ENCODE measurements at regions not wholly inside any gene's neighbourhood (a gene's known extent, or its start where the extent isn't known, plus 50 kb on each side); places are given as distances from the start of the nearest gene placed in this dataset.

DNA sequence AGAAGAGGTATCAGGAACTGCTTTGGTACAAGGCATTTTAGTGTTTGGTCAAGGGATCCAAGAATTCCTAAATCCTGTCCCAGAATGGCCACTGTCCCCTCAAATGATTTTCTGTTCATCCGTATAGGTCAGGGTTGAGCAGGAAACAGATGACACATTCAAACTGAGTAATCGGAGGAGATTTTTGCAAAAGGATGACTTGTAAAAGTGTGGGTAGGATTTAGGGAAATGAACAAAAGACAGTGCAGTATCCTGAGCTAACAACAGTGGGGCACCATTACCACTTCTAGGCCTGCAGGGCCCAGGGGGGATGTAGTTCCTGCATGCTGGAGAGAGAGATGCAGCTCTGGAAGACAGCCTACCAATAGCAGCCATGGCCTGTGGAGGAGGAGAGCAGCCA, 290.1 kb downstream of the ZSWIM6 start:
- no peak for DNase-seq (ENCODE audit: low spot score)
- FAIRE-seq, result no peak

- no peak for FAIRE-seq
- DNase-seq (ENCODE audit: low spot score), result no peak
Observed at GRCh38 chr5:61623401-61624069, 291.5 kb downstream of the ZSWIM6 start.

DNA sequence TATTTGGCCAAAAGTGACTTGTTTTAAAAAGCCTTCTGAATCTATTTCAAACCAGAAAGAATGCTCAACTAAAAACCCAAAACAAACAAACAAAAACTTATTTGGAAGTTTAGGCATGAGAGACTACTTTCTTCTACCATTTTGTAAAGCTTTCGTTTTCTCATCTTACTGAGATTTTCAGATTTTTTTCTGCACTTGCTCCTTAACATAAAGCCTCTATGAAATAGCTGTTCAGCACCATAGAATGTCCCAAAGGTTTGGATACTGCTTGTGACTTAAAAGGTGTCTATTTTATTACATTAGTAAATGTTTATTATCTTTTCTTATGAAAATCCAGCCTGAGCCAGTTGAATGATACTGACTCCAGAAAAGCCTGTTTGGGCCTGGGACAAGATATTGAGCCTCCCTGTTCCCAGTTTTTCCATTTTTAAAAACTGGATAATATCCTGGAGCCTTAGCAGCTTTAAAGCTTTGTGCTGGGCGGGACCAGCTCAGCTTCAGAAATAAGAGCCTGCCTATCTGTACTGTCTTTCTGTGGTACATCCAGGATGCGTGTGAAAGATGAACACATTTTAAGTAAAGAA, 292.6 kb downstream of the ZSWIM6 start:
- FAIRE-seq (no peak), DNase-seq (ENCODE audit: low spot score) (no peak)

- DNase-seq (ENCODE audit: low spot score), result no peak
- no peak for FAIRE-seq
Observed at GRCh38 chr5:61625137-61625561, 293.1 kb downstream of the ZSWIM6 start.

GRCh38 chr5:61625681-61626621, 293.9 kb downstream of the ZSWIM6 start:
- FAIRE-seq, result no peak
- no peak for DNase-seq (ENCODE audit: low spot score)

DNA sequence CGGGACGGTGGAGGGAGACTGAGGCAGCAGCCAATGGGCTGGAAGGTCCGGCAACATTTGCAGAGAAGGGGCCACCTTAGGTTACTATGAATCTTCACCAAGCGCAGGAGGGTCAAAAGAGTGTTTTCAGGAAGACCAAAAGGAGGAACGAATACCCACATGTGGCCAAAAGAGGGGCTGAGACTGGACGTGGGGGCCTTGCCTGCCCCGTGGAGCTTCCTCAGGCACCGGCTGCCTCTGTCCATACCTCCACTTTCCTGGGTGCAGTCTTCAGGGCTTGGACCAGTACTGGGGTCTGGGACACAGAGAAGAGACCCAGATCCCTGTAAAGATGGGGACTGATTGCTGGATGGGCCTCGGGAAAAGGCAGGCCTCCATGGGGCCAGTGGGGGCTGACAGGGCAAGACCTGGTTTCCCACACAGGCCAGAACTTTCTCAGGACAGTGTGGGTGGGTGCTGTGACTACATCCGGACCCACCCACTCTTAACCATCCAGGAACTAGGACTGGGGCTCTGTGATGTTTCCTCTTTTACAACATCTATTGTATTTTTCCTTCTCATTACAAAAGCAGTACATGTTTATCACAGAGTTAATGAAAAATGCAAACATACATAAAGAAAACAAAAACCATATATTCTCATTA, 294.7 kb downstream of the ZSWIM6 start:
- FAIRE-seq (no peak), DNase-seq (ENCODE audit: low spot score) (no peak)

DNA sequence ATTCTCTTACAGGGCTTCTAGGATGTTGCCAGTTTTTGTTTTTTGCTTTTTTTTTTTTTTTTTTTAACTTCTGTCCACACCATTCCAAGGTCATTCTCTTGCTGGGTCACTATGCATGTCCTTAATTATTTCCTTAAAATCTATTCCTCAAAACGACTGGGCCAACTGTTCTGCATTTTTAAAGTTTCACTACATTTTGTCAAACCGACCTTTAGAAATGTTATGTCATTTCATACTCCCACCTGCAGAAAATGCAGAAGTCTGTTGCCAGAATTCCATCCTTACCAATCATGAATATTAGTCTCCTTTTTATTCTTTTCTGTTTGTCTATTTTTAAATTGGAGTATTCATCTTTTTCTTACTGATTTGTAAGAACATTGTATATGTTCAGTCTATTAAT, 295.5 kb downstream of the ZSWIM6 start:
- FAIRE-seq (no peak), DNase-seq (ENCODE audit: low spot score) (no peak)

- FAIRE-seq (no peak), DNase-seq (ENCODE audit: low spot score) (no peak)
Observed at GRCh38 chr5:61630908-61631307, 298.9 kb downstream of the ZSWIM6 start.

DNA sequence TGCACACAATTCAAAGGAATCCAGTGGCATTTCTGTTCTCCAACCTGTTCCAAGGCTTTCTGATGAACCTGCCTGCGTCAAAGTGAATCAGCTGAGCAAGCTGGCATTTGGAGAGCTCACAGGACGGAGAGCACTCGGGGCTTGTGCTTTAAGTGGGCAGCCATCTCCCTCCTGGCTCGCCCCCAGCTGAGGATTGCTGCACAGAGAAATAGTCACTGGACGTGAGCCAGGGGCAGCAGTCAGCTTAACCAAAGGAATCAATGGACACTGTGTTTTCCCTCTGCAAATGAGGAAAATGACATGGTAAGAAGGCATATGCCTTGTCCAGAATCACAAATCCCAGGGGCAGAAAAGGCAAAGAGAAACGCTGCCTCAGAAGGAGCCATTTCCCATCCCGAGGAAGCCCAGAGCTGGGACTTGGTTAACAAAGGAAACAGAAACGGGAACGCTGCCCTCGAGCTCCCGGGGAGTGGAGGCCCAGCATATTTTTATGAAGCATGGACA, 299.4 kb downstream of the ZSWIM6 start:
- DNase-seq (ENCODE audit: low spot score) (no peak), FAIRE-seq (no peak)

DNA sequence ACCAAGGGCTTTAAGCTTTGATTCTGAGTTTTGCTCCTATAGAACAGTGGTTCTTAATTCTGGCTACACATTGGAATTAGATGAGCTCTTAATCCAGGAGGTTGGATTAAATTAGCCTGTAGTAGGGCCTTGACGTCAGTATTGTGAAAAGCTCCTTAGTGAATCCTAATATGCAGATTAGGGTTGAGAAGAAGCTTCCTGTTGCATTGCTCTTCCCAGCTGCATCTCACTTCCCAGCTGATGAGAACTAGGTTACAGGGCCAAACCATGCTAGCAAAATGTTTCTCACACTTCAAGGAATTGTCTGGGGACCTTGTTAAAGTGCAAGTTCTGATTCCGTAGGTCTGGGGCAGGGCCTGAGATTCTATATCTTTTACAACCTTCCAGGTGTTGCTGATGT, 300.0 kb downstream of the ZSWIM6 start:
- DNase-seq (ENCODE audit: low spot score) (no peak), FAIRE-seq (no peak)

- no peak for FAIRE-seq
- DNase-seq (ENCODE audit: low spot score), result no peak
Observed at GRCh38 chr5:61635271-61635670, 303.2 kb downstream of the ZSWIM6 start.

DNA sequence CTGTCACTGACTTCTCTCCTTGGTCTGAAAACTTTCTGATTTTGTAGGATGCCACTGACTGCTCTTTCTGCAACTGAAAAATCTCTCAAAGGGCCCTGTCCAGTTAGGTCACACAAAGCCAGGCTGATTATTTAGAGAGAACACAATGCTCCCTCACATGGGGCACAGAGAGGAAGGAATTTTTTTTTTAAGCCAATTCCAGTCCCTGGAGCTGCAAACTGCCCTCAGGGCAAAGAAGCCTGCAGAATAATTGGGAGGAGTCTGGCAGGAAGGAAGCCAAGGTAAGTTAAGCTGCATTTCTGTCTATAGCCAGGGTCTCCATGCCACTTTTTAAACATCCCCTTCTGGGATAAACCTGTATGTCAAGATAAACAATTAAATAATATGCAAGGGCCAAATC, 305.5 kb downstream of the ZSWIM6 start:
- FAIRE-seq (no peak), DNase-seq (ENCODE audit: low spot score) (no peak)

DNA sequence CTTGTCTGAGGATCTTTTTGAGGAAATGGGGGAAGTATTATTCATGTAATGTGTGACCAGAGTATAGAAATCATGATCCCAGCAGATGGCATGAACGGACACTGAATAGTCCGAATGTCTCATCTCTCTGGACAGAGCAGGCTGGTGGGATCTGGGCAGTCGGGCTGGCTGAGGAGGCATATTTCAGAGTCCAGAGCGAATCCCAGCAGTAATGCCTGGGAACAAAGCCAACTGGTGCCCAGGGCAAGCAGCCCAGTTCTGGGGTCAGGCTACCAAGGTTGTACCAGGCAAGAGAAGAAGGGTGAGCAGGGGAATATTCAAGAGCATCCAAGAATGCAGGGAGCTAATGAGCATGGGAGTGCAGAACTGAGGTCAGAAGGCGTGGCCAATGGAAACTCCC, 306.4 kb downstream of the ZSWIM6 start:
- FAIRE-seq (no peak), DNase-seq (ENCODE audit: low spot score) (no peak)

GRCh38 chr5:61640179-61641021, 308.3 kb downstream of the ZSWIM6 start:
- no peak for DNase-seq (ENCODE audit: low spot score)
- no peak for FAIRE-seq

GRCh38 chr5:61641748-61642565, 309.9 kb downstream of the ZSWIM6 start:
- DNase-seq (ENCODE audit: low spot score) (no peak), FAIRE-seq (no peak)

GRCh38 chr5:61647672-61648071, 315.6 kb downstream of the ZSWIM6 start:
- DNase-seq (ENCODE audit: low spot score) (no peak), FAIRE-seq (no peak)

GRCh38 chr5:61649231-61649630, 317.2 kb downstream of the ZSWIM6 start:
- no peak for FAIRE-seq

DNA sequence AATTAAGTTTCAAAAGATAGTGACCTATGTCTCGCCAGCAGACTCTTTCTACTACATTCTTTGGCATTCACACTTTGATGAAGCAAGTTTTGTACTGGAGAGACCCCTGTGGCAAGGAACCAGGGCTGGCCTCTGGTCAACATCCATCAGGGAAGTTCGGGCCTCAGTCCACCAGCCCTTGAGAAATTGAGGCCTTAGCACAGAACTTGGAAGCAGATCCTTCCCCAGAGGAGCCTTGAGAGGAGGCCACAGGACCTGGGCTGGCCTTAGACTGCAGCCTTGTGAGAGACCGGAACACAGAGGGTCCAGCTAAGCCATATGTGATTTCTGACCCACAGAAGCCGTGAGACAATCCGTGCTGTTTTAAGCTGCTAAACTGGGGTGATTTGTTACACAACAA, 317.9 kb downstream of the ZSWIM6 start:
- no peak for DNase-seq (ENCODE audit: low spot score)
- FAIRE-seq, result no peak

More at GRCh38 chr5:61649231-61649630, 317.2 kb downstream of the ZSWIM6 start:
- no peak for DNase-seq (ENCODE audit: low spot score)

- FAIRE-seq, result no peak
- no peak for DNase-seq (ENCODE audit: low spot score)
Observed at GRCh38 chr5:61650661-61651060, 318.6 kb downstream of the ZSWIM6 start.

DNA sequence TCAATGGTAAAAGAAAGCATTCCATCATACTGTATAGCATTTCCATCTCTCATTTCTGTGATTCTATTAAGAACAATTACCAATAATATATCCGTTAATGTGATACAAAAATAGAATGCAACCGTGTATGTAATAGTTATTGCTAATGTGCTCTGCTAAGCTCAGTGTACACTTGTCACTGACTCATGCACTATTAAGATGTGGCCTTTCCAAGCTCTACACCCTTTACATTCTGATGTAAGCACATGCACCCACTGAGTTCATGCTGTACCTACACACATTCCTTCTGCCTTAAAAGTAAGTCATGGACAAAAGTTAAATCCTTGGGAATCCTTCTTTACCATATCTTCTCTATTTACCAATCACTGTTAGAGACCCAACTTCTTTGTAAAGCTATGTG, 319.1 kb downstream of the ZSWIM6 start:
- DNase-seq (ENCODE audit: low spot score), result no peak
- FAIRE-seq, result no peak
